ENCODE measurements at regions not wholly inside any gene's neighbourhood (a gene's known extent, or its start where the extent isn't known, plus 50 kb on each side); places are given as distances from the start of the nearest gene placed in this dataset.
A peak's percentile ranks its signal among the peaks of the same experiment; 100 is the strongest.

- peak overlapping the region; percentile 5 to 20 (median 18) for H3K4me3 ChIP-seq
- WGBS, 5 donors: 26 to 47% (median 37%) methylated on average over 7 of the region's 7 CpGs
Observed at GRCh38 chr5:20972419-20972925, 984.5 kb upstream of the CDH18 start.

DNA sequence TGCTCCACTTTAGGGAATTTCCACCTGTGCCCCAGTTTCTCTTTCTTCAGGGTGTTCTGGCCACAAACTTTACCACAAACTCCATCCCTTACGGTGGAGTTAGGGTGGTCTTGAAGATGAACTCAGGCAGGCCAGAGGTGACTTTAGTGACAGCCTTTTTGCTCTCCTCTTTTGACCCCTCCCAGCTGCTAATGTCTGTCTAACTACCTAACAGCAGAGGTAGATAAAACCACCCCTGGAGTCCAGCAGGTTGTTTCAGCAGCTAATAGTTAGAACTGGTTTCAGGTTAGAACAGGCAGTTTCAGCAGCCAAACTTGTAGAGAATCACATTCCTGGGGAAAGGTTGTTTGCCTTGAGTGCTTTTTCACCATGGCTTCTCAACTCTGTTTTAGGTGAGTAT, 971.3 kb upstream of the CDH18 start:
- Histone ChIP-seq H3K27ac (no peak overlapping the region), H3K4me3 (no peak overlapping the region), H3K27me3 (no peaks in the 10 kb centered on the region), H3K4me1 (no peaks in the 10 kb centered on the region), H3K9me3 (peaks cover 0 to 14% (median 6%) of the 10 kb centered on the region in 4 donors), H3K36me3 (no peaks in the 10 kb centered on the region)
- WGBS, 5 donors: 75 to 93% (median 88%) methylated on average over 1 of the region's 1 CpG
- TF ChIP-seq POLR2A (IDR thresholded peaks at IDR 0.05): no peak
- no peak for TF ChIP-seq EP300 (IDR thresholded peaks at IDR 0.05)
- TF ChIP-seq, protein P1, sequence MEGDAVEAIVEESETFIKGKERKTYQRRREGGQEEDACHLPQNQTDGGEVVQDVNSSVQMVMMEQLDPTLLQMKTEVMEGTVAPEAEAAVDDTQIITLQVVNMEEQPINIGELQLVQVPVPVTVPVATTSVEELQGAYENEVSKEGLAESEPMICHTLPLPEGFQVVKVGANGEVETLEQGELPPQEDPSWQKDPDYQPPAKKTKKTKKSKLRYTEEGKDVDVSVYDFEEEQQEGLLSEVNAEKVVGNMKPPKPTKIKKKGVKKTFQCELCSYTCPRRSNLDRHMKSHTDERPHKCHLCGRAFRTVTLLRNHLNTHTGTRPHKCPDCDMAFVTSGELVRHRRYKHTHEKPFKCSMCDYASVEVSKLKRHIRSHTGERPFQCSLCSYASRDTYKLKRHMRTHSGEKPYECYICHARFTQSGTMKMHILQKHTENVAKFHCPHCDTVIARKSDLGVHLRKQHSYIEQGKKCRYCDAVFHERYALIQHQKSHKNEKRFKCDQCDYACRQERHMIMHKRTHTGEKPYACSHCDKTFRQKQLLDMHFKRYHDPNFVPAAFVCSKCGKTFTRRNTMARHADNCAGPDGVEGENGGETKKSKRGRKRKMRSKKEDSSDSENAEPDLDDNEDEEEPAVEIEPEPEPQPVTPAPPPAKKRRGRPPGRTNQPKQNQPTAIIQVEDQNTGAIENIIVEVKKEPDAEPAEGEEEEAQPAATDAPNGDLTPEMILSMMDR (IDR thresholded peaks at IDR 0.05): no peak
- no peak for TF ChIP-seq POLR2AphosphoS5 (IDR thresholded peaks at IDR 0.05)
- intact Hi-C loops (cut with DNase I; ENCODE audit: low total_unique reads): no loop called here
- no peak for DNase-seq

More at GRCh38 chr5:20972419-20972925, 984.5 kb upstream of the CDH18 start:
- Histone ChIP-seq H3K27ac (peak overlapping the region in 1 of 5 donors; percentile 43), H3K9me3 (no peaks in the 10 kb centered on the region), H3K36me3 (no peaks in the 10 kb centered on the region), H3K4me1 (no peaks in the 10 kb centered on the region), H3K27me3 (no peaks in the 10 kb centered on the region)
- intact Hi-C loops (cut with DNase I; ENCODE audit: low total_unique reads): no loop called here
- TF ChIP-seq POLR2AphosphoS5 (IDR thresholded peaks at IDR 0.05): peak in 1 of 3 donors; percentile 13
- TF ChIP-seq EP300 (IDR thresholded peaks at IDR 0.05): no peak
- no peak for TF ChIP-seq POLR2A (IDR thresholded peaks at IDR 0.05)
- TF ChIP-seq, protein P1 (IDR thresholded peaks at IDR 0.05): no peak
- DNase-seq: peak in 1 of 2 donors; percentile 61

- Histone ChIP-seq H3K4me1 (no peaks in the 10 kb centered on the region), H3K9me3 (peaks cover 0 to 19% (median 6%) of the 10 kb centered on the region in 4 donors), H3K27ac (no peak overlapping the region), H3K27me3 (no peaks in the 10 kb centered on the region), H3K4me3 (no peak overlapping the region), H3K36me3 (no peaks in the 10 kb centered on the region)
- intact Hi-C loops (cut with DNase I; ENCODE audit: low total_unique reads): no loop called here
- TF ChIP-seq POLR2AphosphoS5 (IDR thresholded peaks at IDR 0.05): no peak
- TF ChIP-seq POLR2A (IDR thresholded peaks at IDR 0.05): no peak
- TF ChIP-seq, protein P1 (IDR thresholded peaks at IDR 0.05): no peak
- no peak for TF ChIP-seq EP300 (IDR thresholded peaks at IDR 0.05)
- WGBS, 5 donors: 77 to 87% (median 79%) methylated on average over 5 of the region's 5 CpGs
- no peak for DNase-seq
Observed at GRCh38 chr5:20958641-20959040, 970.6 kb upstream of the CDH18 start.

DNA sequence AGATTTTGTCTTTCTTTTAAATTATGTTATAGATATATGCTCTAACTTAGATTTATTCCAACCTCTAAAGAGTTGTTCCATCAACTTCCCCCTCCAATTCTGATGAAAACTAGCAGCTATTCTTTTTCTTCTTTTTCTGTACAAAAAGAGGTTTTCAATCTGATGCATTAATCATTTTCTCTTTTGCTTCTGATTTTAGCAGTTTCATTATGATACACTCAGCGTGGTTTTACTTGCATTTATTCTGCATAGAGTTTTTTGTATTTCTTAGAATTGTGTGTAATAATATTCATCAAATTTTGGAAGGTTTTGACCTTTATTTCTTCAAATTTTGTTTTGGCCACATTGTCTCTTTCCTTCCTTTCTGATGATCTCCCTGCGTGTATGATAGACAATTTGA, 968.1 kb upstream of the CDH18 start:
- TF ChIP-seq EP300 (IDR thresholded peaks at IDR 0.05) (no peak), POLR2AphosphoS5 (IDR thresholded peaks at IDR 0.05) (no peak), POLR2A (IDR thresholded peaks at IDR 0.05) (no peak)
- TF ChIP-seq, protein P1 (IDR thresholded peaks at IDR 0.05): no peak
- DNase-seq: no peak
- 69 to 82% (median 76%) methylated on average over 2 of the region's 2 CpGs for WGBS, 5 donors
- Histone ChIP-seq H3K36me3 (no peaks in the 10 kb centered on the region), H3K27ac (no peak overlapping the region), H3K27me3 (no peaks in the 10 kb centered on the region), H3K9me3 (peaks cover 0 to 22% (median 6%) of the 10 kb centered on the region in 4 donors), H3K4me1 (no peaks in the 10 kb centered on the region), H3K4me3 (no peak overlapping the region)
- intact Hi-C loops (cut with DNase I; ENCODE audit: low total_unique reads): no loop called here

Measured in stomach (tissue), 8 donors.